BLaER1 treated with 17β-estradiol and CSF1 and Interleukin-3, amounts not matched to agents 10 nM and 100 nM (cell line): ENCODE measurements at regions not wholly inside any gene's neighbourhood (a gene's known extent, or its start where the extent isn't known, plus 50 kb on each side); places are given as distances from the start of the nearest gene placed in this dataset.

ENCODE experiments used
- H3K27ac ChIP-seq, 11 experiments: shearing (Covaris generic); formaldehyde crosslinking; 2 replicates each; pipeline ENCODE4 v1.8.1; 2022
- H3K27me3 ChIP-seq, 11 experiments: shearing (Covaris generic); formaldehyde crosslinking; 2 replicates each; pipeline ENCODE4 v1.8.1; 2022
- H3K36me3 ChIP-seq, 11 experiments: shearing (Covaris generic); formaldehyde crosslinking; 2 replicates each; pipeline ENCODE4 v1.8.1; 2022
- H3K4me1 ChIP-seq, 10 experiments: shearing (Covaris generic); formaldehyde crosslinking; 2 replicates each; pipeline ENCODE4 v1.8.1; 2022
- H3K4me2 ChIP-seq, 11 experiments: shearing (Covaris generic); formaldehyde crosslinking; 2 replicates each; pipeline ENCODE4 v1.8.1; 2022
- H3K4me3 ChIP-seq, 10 experiments: shearing (Covaris generic); formaldehyde crosslinking; 2 replicates each; pipeline ENCODE4 v1.8.1; 2022
- H3K9ac ChIP-seq, 11 experiments: shearing (Covaris generic); formaldehyde crosslinking; 2 replicates each; pipeline ENCODE4 v1.8.1; 2022
- H3K9me3 ChIP-seq, 11 experiments: shearing (Covaris generic); formaldehyde crosslinking; replicated peaks in 1 of 11; 2 replicates each; pipeline ENCODE4 v1.8.1; 2022
- H4K20me1 ChIP-seq, 11 experiments: shearing (Covaris generic); formaldehyde crosslinking; 2 replicates each; pipeline ENCODE4 v1.8.1; 2022
- Cebpa-rat ChIP-seq, 11 experiments: shearing (Covaris generic); IDR thresholded peaks; 2 replicates each; pipeline ENCODE4 v1.8.1; 2022

GRCh38 chr14:78083837-78084236 lies 86.3 kb upstream of the NRXN3 start:
- no peak for TF ChIP-seq Cebpa-rat (IDR thresholded peaks at IDR 0.05)
- Histone ChIP-seq H3K27ac (no peak overlapping the region), H3K4me2 (no peak overlapping the region), H3K9ac (no peak overlapping the region), H3K27me3 (no peaks in the 10 kb centered on the region), H3K36me3 (no peaks in the 10 kb centered on the region), H3K4me3 (no peak overlapping the region), H3K4me1 (no peaks in the 10 kb centered on the region), H3K9me3 (no peaks in the 10 kb centered on the region), H4K20me1 (no peaks in the 10 kb centered on the region)

GRCh38 chr14:78086342-78086741 lies 83.8 kb upstream of the NRXN3 start:
- H3K4me3 ChIP-seq = no peak overlapping the region
- H3K4me1 ChIP-seq = no peaks in the 10 kb centered on the region
- H3K27me3 ChIP-seq = no peaks in the 10 kb centered on the region
- no peak overlapping the region for H3K4me2 ChIP-seq
- H3K36me3 ChIP-seq = no peaks in the 10 kb centered on the region
- peaks cover 0 to 5% (median 0%) of the 10 kb centered on the region in 11 experiments; a peak in 1 of 22 replicates for H4K20me1 ChIP-seq
- H3K27ac ChIP-seq = no peak overlapping the region
- TF ChIP-seq Cebpa-rat (IDR thresholded peaks at IDR 0.05) = no peak
- no peak overlapping the region for H3K9ac ChIP-seq
- no peaks in the 10 kb centered on the region for H3K9me3 ChIP-seq

GRCh38 chr14:78088916-78089315 lies 81.3 kb upstream of the NRXN3 start:
- Histone ChIP-seq H3K27me3 (no peaks in the 10 kb centered on the region), H3K4me3 (no peak overlapping the region), H3K27ac (no peak overlapping the region), H4K20me1 (peaks cover 0 to 5% (median 0%) of the 10 kb centered on the region in 11 experiments; a peak in 1 of 22 replicates), H3K4me1 (no peaks in the 10 kb centered on the region), H3K36me3 (no peaks in the 10 kb centered on the region), H3K4me2 (no peak overlapping the region), H3K9ac (no peak overlapping the region), H3K9me3 (no peaks in the 10 kb centered on the region)
- TF ChIP-seq Cebpa-rat (IDR thresholded peaks at IDR 0.05) = no peak

GRCh38 chr14:78090864-78091263 lies 79.3 kb upstream of the NRXN3 start:
- no peak overlapping the region for H3K4me2 ChIP-seq
- H3K4me1 ChIP-seq = peaks cover 0 to 5% (median 0%) of the 10 kb centered on the region in 10 experiments; a peak in 1 of 20 replicates
- H4K20me1 ChIP-seq = peaks cover 0 to 5% (median 0%) of the 10 kb centered on the region in 11 experiments; a peak in 1 of 22 replicates
- no peak overlapping the region for H3K4me3 ChIP-seq
- no peak overlapping the region for H3K9ac ChIP-seq
- H3K36me3 ChIP-seq = no peaks in the 10 kb centered on the region
- no peak for TF ChIP-seq Cebpa-rat (IDR thresholded peaks at IDR 0.05)
- no peaks in the 10 kb centered on the region for H3K27me3 ChIP-seq
- H3K27ac ChIP-seq = no peak overlapping the region
- peaks cover 0 to 4% (median under 1%) of the 10 kb centered on the region in 11 experiments; a peak in 5 of 22 replicates for H3K9me3 ChIP-seq

- H4K20me1 ChIP-seq = peaks cover 0 to 5% (median 0%) of the 10 kb centered on the region in 11 experiments; a peak in 1 of 22 replicates
- H3K27ac ChIP-seq = no peak overlapping the region
- H3K4me3 ChIP-seq = no peak overlapping the region
- no peak overlapping the region for H3K9ac ChIP-seq
- H3K4me2 ChIP-seq = no peak overlapping the region
- H3K9me3 ChIP-seq = peaks cover 0 to 9% (median 4%) of the 10 kb centered on the region in 11 experiments; a peak in 8 of 22 replicates
- no peaks in the 10 kb centered on the region for H3K27me3 ChIP-seq
- no peak for TF ChIP-seq Cebpa-rat (IDR thresholded peaks at IDR 0.05)
- peaks cover 0 to 5% (median 0%) of the 10 kb centered on the region in 10 experiments; a peak in 1 of 20 replicates for H3K4me1 ChIP-seq
- no peaks in the 10 kb centered on the region for H3K36me3 ChIP-seq
These were observed 78.8 kb upstream of the NRXN3 start for GRCh38 chr14:78091361-78091760.

- H3K27ac ChIP-seq = no peak overlapping the region
- peaks cover 0 to 5% (median 0%) of the 10 kb centered on the region in 11 experiments; a peak in 1 of 22 replicates for H4K20me1 ChIP-seq
- H3K4me3 ChIP-seq = no peak overlapping the region
- H3K4me2 ChIP-seq = no peak overlapping the region
- H3K9me3 ChIP-seq = peaks cover 0 to 15% (median 8%) of the 10 kb centered on the region in 11 experiments; a peak in 12 of 22 replicates
- H3K36me3 ChIP-seq = no peaks in the 10 kb centered on the region
- no peak for TF ChIP-seq Cebpa-rat (IDR thresholded peaks at IDR 0.05)
- H3K9ac ChIP-seq = no peak overlapping the region
- peaks cover 0 to 5% (median 0%) of the 10 kb centered on the region in 10 experiments; a peak in 1 of 20 replicates for H3K4me1 ChIP-seq
- H3K27me3 ChIP-seq = no peaks in the 10 kb centered on the region
These were observed 78.1 kb upstream of the NRXN3 start for GRCh38 chr14:78092040-78092439.

- H3K9me3 ChIP-seq = peaks cover 0 to 6% (median 0%) of the 10 kb centered on the region in 11 experiments; a peak in 3 of 22 replicates
- peaks cover 0 to 6% (median 0%) of the 10 kb centered on the region in 10 experiments; a peak in 1 of 20 replicates for H3K4me1 ChIP-seq
- H3K9ac ChIP-seq = no peak overlapping the region
- H3K27ac ChIP-seq = no peak overlapping the region
- no peak for TF ChIP-seq Cebpa-rat (IDR thresholded peaks at IDR 0.05)
- H3K36me3 ChIP-seq = no peaks in the 10 kb centered on the region
- H4K20me1 ChIP-seq = no peaks in the 10 kb centered on the region
- 0 out of 22 replicates have a peak overlapping the region, but pooled peaks of 1 of the 11 experiments have one; percentile 21 for H3K4me2 ChIP-seq
- no peaks in the 10 kb centered on the region for H3K27me3 ChIP-seq
- H3K4me3 ChIP-seq = no peak overlapping the region
These were observed 66.9 kb upstream of the NRXN3 start for GRCh38 chr14:78103271-78103670.

GRCh38 chr14:78104160-78104559 lies 66.0 kb upstream of the NRXN3 start:
- no peak overlapping the region for H3K27ac ChIP-seq
- H3K36me3 ChIP-seq = no peaks in the 10 kb centered on the region
- TF ChIP-seq Cebpa-rat (IDR thresholded peaks at IDR 0.05) = no peak
- H3K4me1 ChIP-seq = peaks cover 0 to 6% (median 0%) of the 10 kb centered on the region in 10 experiments; a peak in 1 of 20 replicates
- H3K4me3 ChIP-seq = no peak overlapping the region
- no peaks in the 10 kb centered on the region for H4K20me1 ChIP-seq
- H3K27me3 ChIP-seq = no peaks in the 10 kb centered on the region
- peaks cover 0 to 9% (median 0%) of the 10 kb centered on the region in 11 experiments; a peak in 4 of 22 replicates for H3K9me3 ChIP-seq
- H3K4me2 ChIP-seq = no peak overlapping the region
- no peak overlapping the region for H3K9ac ChIP-seq

- Histone ChIP-seq H3K9ac (no peak overlapping the region), H3K4me3 (no peak overlapping the region), H3K36me3 (no peaks in the 10 kb centered on the region), H3K4me1 (peaks cover 0 to 6% (median 0%) of the 10 kb centered on the region in 10 experiments; a peak in 1 of 20 replicates), H3K27me3 (no peaks in the 10 kb centered on the region), H3K4me2 (no peak overlapping the region), H3K9me3 (peaks cover 0 to 9% (median 0%) of the 10 kb centered on the region in 11 experiments; a peak in 4 of 22 replicates), H3K27ac (no peak overlapping the region), H4K20me1 (no peaks in the 10 kb centered on the region)
- no peak for TF ChIP-seq Cebpa-rat (IDR thresholded peaks at IDR 0.05)
These were observed 65.5 kb upstream of the NRXN3 start for GRCh38 chr14:78104655-78105054.

GRCh38 chr14:78106381-78106780 lies 63.8 kb upstream of the NRXN3 start:
- H3K9ac ChIP-seq = no peak overlapping the region
- no peaks in the 10 kb centered on the region for H4K20me1 ChIP-seq
- peaks cover 0 to 9% (median 0%) of the 10 kb centered on the region in 11 experiments; a peak in 4 of 22 replicates for H3K9me3 ChIP-seq
- peaks cover 0 to 6% (median 0%) of the 10 kb centered on the region in 10 experiments; a peak in 1 of 20 replicates for H3K4me1 ChIP-seq
- H3K36me3 ChIP-seq = no peaks in the 10 kb centered on the region
- no peaks in the 10 kb centered on the region for H3K27me3 ChIP-seq
- no peak overlapping the region for H3K4me2 ChIP-seq
- no peak for TF ChIP-seq Cebpa-rat (IDR thresholded peaks at IDR 0.05)
- no peak overlapping the region for H3K4me3 ChIP-seq
- H3K27ac ChIP-seq = no peak overlapping the region
